Tibial nerve (tissue), 4 donors: ENCODE measurements at regions not wholly inside any gene's neighbourhood (a gene's known extent, or its start where the extent isn't known, plus 50 kb on each side); places are given as distances from the start of the nearest gene placed in this dataset.

ENCODE experiments used
- DNase-seq, 2 donors: peaks; one replicate each; pipeline ENCODE4 v3.0.0-alpha.2; 2019; ENCODE audit warnings: low spot score in 2 of 2
- H3K27ac ChIP-seq, 4 donors: fragments of 200-600 bp; sonication (generic) in 3 of 4; one replicate each; pipeline ENCODE4 v1.5.1; 2017 to 2019; ENCODE audit warnings: mild to moderate bottlenecking in 1 of 4
- H3K27me3 ChIP-seq, 2 donors: fragments of 200-600 bp; sonication (generic) in 1 of 2; one replicate each; pipeline versions ENCODE4 v1.5.1 to v1.6.0; 2017 to 2019
- H3K36me3 ChIP-seq, 3 donors: fragments of 200-600 bp; sonication (generic); one replicate each; pipeline ENCODE4 v1.5.1; 2018 to 2019
- H3K4me1 ChIP-seq, 4 donors: fragments of 200-600 bp; sonication (generic) in 3 of 4; one replicate each; pipeline ENCODE4 v1.5.1; 2017 to 2019
- H3K4me3 ChIP-seq, 4 donors: fragments of 200-600 bp; sonication (generic) in 3 of 4; one replicate each; pipeline ENCODE4 v1.5.1; 2017 to 2019; ENCODE audit warnings: mild to moderate bottlenecking in 1 of 4, moderate library complexity in 1 of 4
- H3K9me3 ChIP-seq, 4 donors: fragments of 200-600 bp; sonication (generic) in 3 of 4; one replicate each; pipeline ENCODE4 v1.5.1; 2017 to 2019
- CTCF ChIP-seq, 5 experiments: fragments of 200-600 bp in 3 of 5; fragments of 450-650 bp in 2 of 5; sonication (generic) in 3 of 5; IDR thresholded peaks; one replicate each; pipeline ENCODE4 v1.5.1; 2016 to 2019; ENCODE audit warnings: antibody characterized with exemption in 5 of 5, mild to moderate bottlenecking in 3 of 5, moderate library complexity in 2 of 5
- EP300 ChIP-seq, 2 donors: sonication (generic); formaldehyde crosslinking; IDR thresholded peaks; one replicate each; pipeline ENCODE4 v1.6.1; 2017; ENCODE audit warnings: antibody characterized with exemption in 2 of 2, mild to moderate bottlenecking in 1 of 2
- POLR2A ChIP-seq, 2 donors: fragments of 450-650 bp; IDR thresholded peaks; one replicate each; pipeline ENCODE4 v1.6.1; 2017; ENCODE audit warnings: antibody characterized with exemption in 2 of 2, mild to moderate bottlenecking in 2 of 2, moderate library complexity in 2 of 2
- WGBS, 2 donors: methylation state at CpG; one replicate each; pipeline ENCODE4 v1.1.5; 2018; 5-methylcytosine and 5-hydroxymethylcytosine counted together

- no peak for TF ChIP-seq POLR2A (IDR thresholded peaks at IDR 0.05)
- no peak for TF ChIP-seq CTCF (IDR thresholded peaks at IDR 0.05)
- TF ChIP-seq EP300 (IDR thresholded peaks at IDR 0.05), result no peak
- 73 to 82% methylated on average over 9 of the region's 9 CpGs for WGBS, 2 donors
- no peaks in the 10 kb centered on the region for H3K36me3 ChIP-seq
- H3K27ac ChIP-seq, result no peak overlapping the region
- no peak overlapping the region for H3K4me3 ChIP-seq
- H3K9me3 ChIP-seq, result no peaks in the 10 kb centered on the region
- no peak for DNase-seq
- no peaks in the 10 kb centered on the region for H3K27me3 ChIP-seq
- H3K4me1 ChIP-seq, result peaks cover 0 to 14% (median 0%) of the 10 kb centered on the region in 4 donors
These were observed 919.9 kb downstream of the TUSC7 start for GRCh38 chr3:117629505-117629904.

- H3K4me3 ChIP-seq, result no peak overlapping the region
- no peak overlapping the region for H3K27ac ChIP-seq
- peaks cover 0 to 14% (median 0%) of the 10 kb centered on the region in 4 donors for H3K4me1 ChIP-seq
- H3K36me3 ChIP-seq, result no peaks in the 10 kb centered on the region
- no peak for DNase-seq
- no peaks in the 10 kb centered on the region for H3K9me3 ChIP-seq
- TF ChIP-seq CTCF (IDR thresholded peaks at IDR 0.05) (no peak), EP300 (IDR thresholded peaks at IDR 0.05) (no peak), POLR2A (IDR thresholded peaks at IDR 0.05) (no peak)
- H3K27me3 ChIP-seq, result no peaks in the 10 kb centered on the region
These were observed 920.9 kb downstream of the TUSC7 start for GRCh38 chr3:117630469-117630868.

GRCh38 chr3:117630885-117631284 is 921.3 kb downstream of the TUSC7 start:
- Histone ChIP-seq H3K9me3 (no peaks in the 10 kb centered on the region), H3K4me1 (peaks cover 0 to 14% (median 0%) of the 10 kb centered on the region in 4 donors), H3K36me3 (no peaks in the 10 kb centered on the region), H3K27ac (no peak overlapping the region), H3K4me3 (no peak overlapping the region), H3K27me3 (no peaks in the 10 kb centered on the region)
- no peak for DNase-seq
- TF ChIP-seq EP300 (IDR thresholded peaks at IDR 0.05) (no peak), POLR2A (IDR thresholded peaks at IDR 0.05) (no peak), CTCF (IDR thresholded peaks at IDR 0.05) (no peak)
- WGBS, 2 donors, result 89 to 92% methylated on average over 1 of the region's 1 CpG

- no peaks in the 10 kb centered on the region for H3K27me3 ChIP-seq
- no peak for TF ChIP-seq EP300 (IDR thresholded peaks at IDR 0.05)
- TF ChIP-seq POLR2A (IDR thresholded peaks at IDR 0.05), result no peak
- TF ChIP-seq CTCF (IDR thresholded peaks at IDR 0.05), result no peak
- H3K9me3 ChIP-seq, result no peaks in the 10 kb centered on the region
- no peak overlapping the region for H3K27ac ChIP-seq
- peaks cover 0 to 14% (median 0%) of the 10 kb centered on the region in 4 donors for H3K4me1 ChIP-seq
- no peak for DNase-seq
- no peak overlapping the region for H3K4me3 ChIP-seq
- H3K36me3 ChIP-seq, result no peaks in the 10 kb centered on the region
- 70 to 82% methylated on average over 3 of the region's 3 CpGs for WGBS, 2 donors
These were observed 922.2 kb downstream of the TUSC7 start for GRCh38 chr3:117631781-117632180.

GRCh38 chr3:117632191-117632590 is 922.6 kb downstream of the TUSC7 start:
- no peak overlapping the region for H3K4me3 ChIP-seq
- H3K4me1 ChIP-seq, result peaks cover 0 to 14% (median 0%) of the 10 kb centered on the region in 4 donors
- no peak for DNase-seq
- TF ChIP-seq CTCF (IDR thresholded peaks at IDR 0.05) (no peak), EP300 (IDR thresholded peaks at IDR 0.05) (no peak), POLR2A (IDR thresholded peaks at IDR 0.05) (no peak)
- no peaks in the 10 kb centered on the region for H3K9me3 ChIP-seq
- no peaks in the 10 kb centered on the region for H3K27me3 ChIP-seq
- no peak overlapping the region for H3K27ac ChIP-seq
- H3K36me3 ChIP-seq, result no peaks in the 10 kb centered on the region
- WGBS, 2 donors, result 66 to 75% methylated on average over 2 of the region's 2 CpGs
